AG04449 (cell line): ENCODE measurements at regions not wholly inside any gene's neighbourhood (a gene's known extent, or its start where the extent isn't known, plus 50 kb on each side); places are given as distances from the start of the nearest gene placed in this dataset.
"Not testable (repeated sequence)": the region's sequence is repeated elsewhere in the genome, so short reads cannot be mapped to it uniquely, and the experiment has no call there.

ENCODE experiments used
- CTCF ChIA-PET: fragments of 350-600 bp; formaldehyde crosslinking; extraction: SDS; loops from one replicate; lab custom pipeline; 2021; ENCODE audit warnings: antibody characterized with exemption; lab: Yijun Ruan, JAX
- POLR2A ChIA-PET: fragments of 400-600, 350-600 bp; formaldehyde crosslinking; extraction: SDS; loops from one replicate; lab custom pipeline; 2020; ENCODE audit warnings: antibody characterized with exemption, inconsistent platforms; lab: Yijun Ruan, JAX
- DNase-seq: peaks from one replicate; pipeline ENCODE4 v3.0.0-alpha.2; 2010; ENCODE audit warnings: low read depth, low spot score
- H3K4me3 ChIP-seq: 2 replicates; pipeline ENCODE4 v1.5.1; 2011; ENCODE audit warnings: low read depth, mild to moderate bottlenecking, control low read depth, low read length
- TF ChIP-seq, protein P1 (sequence below): IDR thresholded peaks from one replicate; pipeline ENCODE4 v1.5.1; 2011; ENCODE audit warnings: mild to moderate bottlenecking, moderate library complexity, low read length, control low read depth, inconsistent platforms; ENCODE audit not compliant: insufficient read depth; ENCODE audit errors: missing control alignments

- H3K4me3 ChIP-seq: no peak overlapping the region
- ChIA-PET POLR2A (no interaction called here), CTCF (no interaction called here)
- TF ChIP-seq, protein P1, sequence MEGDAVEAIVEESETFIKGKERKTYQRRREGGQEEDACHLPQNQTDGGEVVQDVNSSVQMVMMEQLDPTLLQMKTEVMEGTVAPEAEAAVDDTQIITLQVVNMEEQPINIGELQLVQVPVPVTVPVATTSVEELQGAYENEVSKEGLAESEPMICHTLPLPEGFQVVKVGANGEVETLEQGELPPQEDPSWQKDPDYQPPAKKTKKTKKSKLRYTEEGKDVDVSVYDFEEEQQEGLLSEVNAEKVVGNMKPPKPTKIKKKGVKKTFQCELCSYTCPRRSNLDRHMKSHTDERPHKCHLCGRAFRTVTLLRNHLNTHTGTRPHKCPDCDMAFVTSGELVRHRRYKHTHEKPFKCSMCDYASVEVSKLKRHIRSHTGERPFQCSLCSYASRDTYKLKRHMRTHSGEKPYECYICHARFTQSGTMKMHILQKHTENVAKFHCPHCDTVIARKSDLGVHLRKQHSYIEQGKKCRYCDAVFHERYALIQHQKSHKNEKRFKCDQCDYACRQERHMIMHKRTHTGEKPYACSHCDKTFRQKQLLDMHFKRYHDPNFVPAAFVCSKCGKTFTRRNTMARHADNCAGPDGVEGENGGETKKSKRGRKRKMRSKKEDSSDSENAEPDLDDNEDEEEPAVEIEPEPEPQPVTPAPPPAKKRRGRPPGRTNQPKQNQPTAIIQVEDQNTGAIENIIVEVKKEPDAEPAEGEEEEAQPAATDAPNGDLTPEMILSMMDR: no peak
- DNase-seq: no peak
These were observed 611.1 kb upstream of the LUZP2 start for GRCh38 chr11:23885801-23886200.

DNA sequence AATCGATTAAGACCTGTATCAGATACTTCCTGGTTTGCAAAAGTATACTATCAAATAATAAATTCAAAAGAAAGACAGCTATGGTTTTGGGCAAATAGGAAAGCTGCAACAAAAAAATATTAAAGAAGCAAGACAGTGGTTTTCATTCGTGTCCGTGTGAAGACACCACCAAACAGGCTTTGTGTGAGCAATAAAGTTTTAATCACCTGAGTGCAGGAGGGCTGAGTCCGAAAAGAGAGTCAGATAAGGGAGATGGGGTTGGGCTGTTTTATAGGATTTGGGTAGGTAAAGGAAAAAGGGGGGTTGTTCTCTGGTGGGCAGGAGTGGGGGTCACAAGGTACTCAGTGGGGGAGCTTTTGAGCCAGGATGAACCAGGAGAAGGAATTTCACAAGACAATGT is 609.7 kb upstream of the LUZP2 start:
- H3K4me3 ChIP-seq, POLR2A ChIA-PET, CTCF ChIA-PET, DNase-seq: not testable (repeated sequence)

GRCh38 chr11:23893126-23893525 is 603.7 kb upstream of the LUZP2 start:
- no peak for DNase-seq
- ChIA-PET CTCF (no interaction called here), POLR2A (no interaction called here)
- no peak overlapping the region for H3K4me3 ChIP-seq
- TF ChIP-seq, protein P1: no peak

- POLR2A ChIA-PET: interaction anchor here (0.7 to 1.0 kb wide), 2 partner anchors 76 to 93 kb away, joined by 4 to 9 read pairs; no protein-coding TSS in a partner anchor
- CTCF ChIA-PET: interaction anchor here (1.2 to 1.5 kb wide), 3 partner anchors 357 to 489 kb away, joined by 4 to 6 read pairs (median 5); no protein-coding TSS in a partner anchor
- H3K4me3 ChIP-seq: peak overlapping the region; percentile 21; the same call in 1 of the 2 replicates
- TF ChIP-seq, protein P1: no peak
- DNase-seq: peak; percentile 91
These were observed 599.2 kb upstream of the LUZP2 start for GRCh38 chr11:23897453-23898286.

- H3K4me3 ChIP-seq: no peak overlapping the region
- ChIA-PET POLR2A (interaction anchor here (1.1 to 1.4 kb wide), 2 partner anchors 70 to 88 kb away, joined by 3 to 6 read pairs; no protein-coding TSS in a partner anchor), CTCF (interaction anchor here (1.5 kb wide), 1 partner anchor 363 kb away, joined by 9 read pairs; no protein-coding TSS in a partner anchor)
- TF ChIP-seq, protein P1: no peak
- peak; percentile 84 for DNase-seq
These were observed 593.7 kb upstream of the LUZP2 start for GRCh38 chr11:23903044-23903704.

DNA sequence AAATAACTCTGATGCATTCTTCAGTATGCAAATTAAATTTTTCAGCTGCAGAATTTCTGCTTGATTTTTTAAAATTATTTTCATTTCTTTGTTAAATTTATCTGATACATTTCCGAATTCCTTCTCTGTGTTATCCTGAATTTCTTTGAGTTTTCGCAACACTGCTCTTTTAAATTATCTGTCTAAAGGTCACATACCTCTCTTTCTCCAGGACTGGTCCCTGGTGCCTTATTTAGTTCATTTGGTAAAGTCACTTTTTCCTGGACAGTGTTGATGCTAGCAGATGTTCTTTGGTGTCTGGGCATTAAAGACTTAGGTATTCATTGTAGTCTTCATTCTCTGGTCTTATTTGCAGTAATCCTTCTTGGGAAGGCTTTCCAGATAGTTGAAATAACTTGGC is 577.4 kb upstream of the LUZP2 start:
- POLR2A ChIA-PET: no interaction called here
- H3K4me3 ChIP-seq: no peak overlapping the region
- TF ChIP-seq, protein P1: no peak
- CTCF ChIA-PET: no interaction called here
- DNase-seq: no peak
